Activated T-cell treated with anti-CD3 and anti-CD28 coated beads for 1 hour (primary cell): ENCODE measurements at regions not wholly inside any gene's neighbourhood (a gene's known extent, or its start where the extent isn't known, plus 50 kb on each side); places are given as distances from the start of the nearest gene placed in this dataset.
"Not testable (repeated sequence)": the region's sequence is repeated elsewhere in the genome, so short reads cannot be mapped to it uniquely, and the experiment has no call there.

ENCODE experiments used
- DNase-seq: peaks from one replicate; pipeline ENCODE4 v3.0.0-alpha.2; 2020; ENCODE audit warnings: low read depth

GRCh38 chr16:5206331-5206990, 108.9 kb upstream of the EEF2KMT start:
- no peak for DNase-seq

- no peak for DNase-seq
Observed at GRCh38 chr16:5205361-5206040, 107.9 kb upstream of the EEF2KMT start.

GRCh38 chr16:5203675-5204074, 106.1 kb upstream of the EEF2KMT start:
- not testable (repeated sequence) for DNase-seq

GRCh38 chr16:5200123-5200522, 102.5 kb upstream of the EEF2KMT start:
- DNase-seq: no peak

GRCh38 chr16:5196204-5196603, 98.6 kb upstream of the EEF2KMT start:
- no peak for DNase-seq

GRCh38 chr16:5193861-5194260, 96.3 kb upstream of the EEF2KMT start:
- DNase-seq: no peak

- DNase-seq: no peak
Observed at GRCh38 chr16:5188989-5189352, 91.4 kb upstream of the EEF2KMT start.

- DNase-seq: no peak
Observed at GRCh38 chr16:5188318-5188988, 90.9 kb upstream of the EEF2KMT start.

GRCh38 chr16:5187402-5187952, 89.9 kb upstream of the EEF2KMT start:
- DNase-seq: no peak

- no peak for DNase-seq
Observed at GRCh38 chr16:5186381-5186903, 88.8 kb upstream of the EEF2KMT start.

GRCh38 chr16:5176505-5176904, 78.9 kb upstream of the EEF2KMT start:
- DNase-seq: no peak

GRCh38 chr16:5175266-5175665, 77.7 kb upstream of the EEF2KMT start:
- DNase-seq: no peak

- no peak for DNase-seq
Observed at GRCh38 chr16:5166486-5166885, 68.9 kb upstream of the EEF2KMT start.

- not testable (repeated sequence) for DNase-seq
Observed at GRCh38 chr16:5165429-5165828, 67.8 kb upstream of the EEF2KMT start.

GRCh38 chr16:5162801-5163200, 65.2 kb upstream of the EEF2KMT start:
- not testable (repeated sequence) for DNase-seq

- DNase-seq: not testable (repeated sequence)
Observed at GRCh38 chr16:5161888-5162287, 64.3 kb upstream of the EEF2KMT start.

- not testable (repeated sequence) for DNase-seq
Observed at GRCh38 chr16:5160010-5160409, 62.4 kb upstream of the EEF2KMT start.

GRCh38 chr16:5159537-5159936, 61.9 kb upstream of the EEF2KMT start:
- DNase-seq: not testable (repeated sequence)

- DNase-seq: no peak
Observed at GRCh38 chr16:5158494-5158893, 60.9 kb upstream of the EEF2KMT start.

- DNase-seq: not testable (repeated sequence)
Observed at GRCh38 chr16:5156486-5156885, 58.9 kb upstream of the EEF2KMT start.

GRCh38 chr16:5154006-5154405, 56.4 kb upstream of the EEF2KMT start:
- not testable (repeated sequence) for DNase-seq

GRCh38 chr16:5151409-5151808, 53.8 kb upstream of the EEF2KMT start:
- not testable (repeated sequence) for DNase-seq
